ENCODE measurements at regions not wholly inside any gene's neighbourhood (a gene's known extent, or its start where the extent isn't known, plus 50 kb on each side); places are given as distances from the start of the nearest gene placed in this dataset.

- no peaks in the 10 kb centered on the region for H3F3A ChIP-seq (ENCODE audit: insufficient read depth, low read depth)
- no peaks in the 10 kb centered on the region for H3K27me3 ChIP-seq (ENCODE audit: insufficient read depth, low read depth)
- no peak overlapping the region for H3K4me3 ChIP-seq
- no peak for DNase-seq
- no peak for TF ChIP-seq CTCF (conservative IDR thresholded peaks at IDR 0.05)
- no peak for TF ChIP-seq EZH2 (IDR thresholded peaks at IDR 0.05; ENCODE audit: low read depth)
- H3K27ac ChIP-seq: no peak overlapping the region
- no peak overlapping the region for H2AFZ ChIP-seq
- no peak overlapping the region for H3K4me2 ChIP-seq
- H4K20me1 ChIP-seq (ENCODE audit: insufficient read depth): no peaks in the 10 kb centered on the region
- H3K79me2 ChIP-seq (ENCODE audit: low read depth): no peaks in the 10 kb centered on the region
- ChIA-PET POLR2A (ENCODE audit: unreplicated experiment) (no interaction called here), CTCF (no interaction called here)
- H3K4me1 ChIP-seq (replicated peaks; ENCODE audit: insufficient read depth): no peaks in the 10 kb centered on the region
- no peaks in the 10 kb centered on the region for H3K36me3 ChIP-seq (ENCODE audit: low read depth)
- no peaks in the 10 kb centered on the region for H3K9me2 ChIP-seq (ENCODE audit: insufficient read depth)
- intact Hi-C loops (cut with micrococcal nuclease; ENCODE audit: unreplicated experiment): no loop called here
- H3K9me3 ChIP-seq (ENCODE audit: insufficient read depth, low read depth): no peaks in the 10 kb centered on the region
- BruUV-seq (replicated peaks): no TSS peak
Observed at GRCh38 chr2:209073151-209073550, 350.7 kb upstream of the MAP2 start.

- no peak for TF ChIP-seq EZH2 (IDR thresholded peaks at IDR 0.05; ENCODE audit: low read depth)
- TF ChIP-seq CTCF (conservative IDR thresholded peaks at IDR 0.05): no peak
- POLR2A ChIA-PET (ENCODE audit: unreplicated experiment): no interaction called here
- no peaks in the 10 kb centered on the region for H4K20me1 ChIP-seq (ENCODE audit: insufficient read depth)
Observed at GRCh38 chr2:209074711-209075110, 349.1 kb upstream of the MAP2 start.

GRCh38 chr2:209076151-209076550 lies 347.7 kb upstream of the MAP2 start:
- no peaks in the 10 kb centered on the region for H3K27me3 ChIP-seq (ENCODE audit: insufficient read depth, low read depth)
- CTCF ChIA-PET: no interaction called here
- no peak for DNase-seq

More at GRCh38 chr2:209074711-209075110, 349.1 kb upstream of the MAP2 start:
- no peak for DNase-seq
- no peaks in the 10 kb centered on the region for H3K79me2 ChIP-seq (ENCODE audit: low read depth)
- H3K27me3 ChIP-seq (ENCODE audit: insufficient read depth, low read depth): no peaks in the 10 kb centered on the region
- no peak overlapping the region for H3K4me3 ChIP-seq
- no peak overlapping the region for H2AFZ ChIP-seq
- intact Hi-C loops (cut with micrococcal nuclease; ENCODE audit: unreplicated experiment): no loop called here
- no peaks in the 10 kb centered on the region for H3K4me1 ChIP-seq (replicated peaks; ENCODE audit: insufficient read depth)
- H3K36me3 ChIP-seq (ENCODE audit: low read depth): no peaks in the 10 kb centered on the region
- CTCF ChIA-PET: no interaction called here
- no peaks in the 10 kb centered on the region for H3F3A ChIP-seq (ENCODE audit: insufficient read depth, low read depth)
- H3K9me2 ChIP-seq (ENCODE audit: insufficient read depth): no peaks in the 10 kb centered on the region
- no peak overlapping the region for H3K27ac ChIP-seq
- no peaks in the 10 kb centered on the region for H3K9me3 ChIP-seq (ENCODE audit: insufficient read depth, low read depth)
- no TSS peak for BruUV-seq (replicated peaks)
- no peak overlapping the region for H3K4me2 ChIP-seq

More at GRCh38 chr2:209076151-209076550, 347.7 kb upstream of the MAP2 start:
- Histone ChIP-seq H3K27ac (no peak overlapping the region), H3K9me2 (ENCODE audit: insufficient read depth) (no peaks in the 10 kb centered on the region), H3K9me3 (ENCODE audit: insufficient read depth, low read depth) (no peaks in the 10 kb centered on the region), H3F3A (ENCODE audit: insufficient read depth, low read depth) (no peaks in the 10 kb centered on the region), H3K36me3 (ENCODE audit: low read depth) (no peaks in the 10 kb centered on the region), H3K4me2 (no peak overlapping the region), H3K79me2 (ENCODE audit: low read depth) (no peaks in the 10 kb centered on the region), H3K4me1 (replicated peaks; ENCODE audit: insufficient read depth) (no peaks in the 10 kb centered on the region), H2AFZ (no peak overlapping the region), H4K20me1 (ENCODE audit: insufficient read depth) (no peaks in the 10 kb centered on the region), H3K4me3 (no peak overlapping the region)
- no TSS peak for BruUV-seq (replicated peaks)
- POLR2A ChIA-PET (ENCODE audit: unreplicated experiment): no interaction called here
- TF ChIP-seq CTCF (conservative IDR thresholded peaks at IDR 0.05) (no peak), EZH2 (IDR thresholded peaks at IDR 0.05; ENCODE audit: low read depth) (no peak)
- intact Hi-C loops (cut with micrococcal nuclease; ENCODE audit: unreplicated experiment): no loop called here
